Fibroblast of the aortic adventitia (primary cell): ENCODE measurements at regions not wholly inside any gene's neighbourhood (a gene's known extent, or its start where the extent isn't known, plus 50 kb on each side); places are given as distances from the start of the nearest gene placed in this dataset.
A peak's percentile ranks its signal among the peaks of the same experiment; 100 is the strongest.

Source experiments
- DNase-seq: peaks from one replicate; pipeline ENCODE4 v3.0.0-alpha.2; 2010; ENCODE audit warnings: low read depth
- H3K4me3 ChIP-seq: 2 replicates; pipeline ENCODE4 v1.5.1; 2011; ENCODE audit warnings: low read depth, mild to moderate bottlenecking, control low read depth, low read length, moderate library complexity
- TF ChIP-seq, protein P1 (sequence below): IDR thresholded peaks from 2 replicates; pipeline ENCODE4 v1.5.1; 2011; ENCODE audit warnings: mild to moderate bottlenecking, low read length, control low read depth, inconsistent platforms; ENCODE audit not compliant: insufficient read depth

DNA sequence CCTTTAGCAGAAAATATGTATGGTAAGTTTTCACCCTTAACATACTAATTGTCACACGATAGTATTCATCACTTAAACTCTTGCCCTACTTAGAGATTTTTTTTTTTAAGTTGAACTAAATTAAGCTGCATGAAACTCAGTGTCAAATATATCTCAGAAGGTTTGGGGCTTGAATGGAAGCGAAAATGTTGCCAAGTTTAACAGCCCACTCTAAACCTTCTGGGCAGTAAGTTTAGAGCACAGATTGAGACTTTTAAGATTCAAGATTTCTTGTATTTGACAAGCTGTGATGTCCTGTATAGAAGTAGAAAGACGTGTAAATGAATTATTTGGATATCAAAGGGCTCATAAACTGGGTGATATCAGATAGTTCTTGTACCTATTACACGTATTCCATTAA is 287.3 kb upstream of the FLRT2 start:
- no peak for DNase-seq
- TF ChIP-seq, protein P1, sequence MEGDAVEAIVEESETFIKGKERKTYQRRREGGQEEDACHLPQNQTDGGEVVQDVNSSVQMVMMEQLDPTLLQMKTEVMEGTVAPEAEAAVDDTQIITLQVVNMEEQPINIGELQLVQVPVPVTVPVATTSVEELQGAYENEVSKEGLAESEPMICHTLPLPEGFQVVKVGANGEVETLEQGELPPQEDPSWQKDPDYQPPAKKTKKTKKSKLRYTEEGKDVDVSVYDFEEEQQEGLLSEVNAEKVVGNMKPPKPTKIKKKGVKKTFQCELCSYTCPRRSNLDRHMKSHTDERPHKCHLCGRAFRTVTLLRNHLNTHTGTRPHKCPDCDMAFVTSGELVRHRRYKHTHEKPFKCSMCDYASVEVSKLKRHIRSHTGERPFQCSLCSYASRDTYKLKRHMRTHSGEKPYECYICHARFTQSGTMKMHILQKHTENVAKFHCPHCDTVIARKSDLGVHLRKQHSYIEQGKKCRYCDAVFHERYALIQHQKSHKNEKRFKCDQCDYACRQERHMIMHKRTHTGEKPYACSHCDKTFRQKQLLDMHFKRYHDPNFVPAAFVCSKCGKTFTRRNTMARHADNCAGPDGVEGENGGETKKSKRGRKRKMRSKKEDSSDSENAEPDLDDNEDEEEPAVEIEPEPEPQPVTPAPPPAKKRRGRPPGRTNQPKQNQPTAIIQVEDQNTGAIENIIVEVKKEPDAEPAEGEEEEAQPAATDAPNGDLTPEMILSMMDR: no peak
- no peak overlapping the region for H3K4me3 ChIP-seq

DNA sequence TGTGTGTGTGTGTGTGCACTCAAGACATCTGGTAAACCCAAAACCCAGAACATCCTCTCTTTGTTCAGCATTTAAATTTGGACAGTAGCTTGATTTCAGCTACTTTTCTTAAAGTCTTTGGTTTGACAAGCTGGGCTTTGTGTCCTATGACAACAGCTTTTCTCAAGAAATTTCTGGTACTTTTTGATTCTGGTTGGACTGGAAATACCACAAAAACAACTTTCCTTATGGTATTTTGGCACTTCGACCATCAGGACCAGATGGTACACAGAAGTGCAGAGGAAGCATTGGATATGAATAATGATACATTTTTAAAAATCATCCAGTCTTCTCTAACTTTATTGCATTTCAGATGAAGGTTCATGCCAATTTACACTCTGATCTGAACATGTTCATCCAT is 286.6 kb upstream of the FLRT2 start:
- TF ChIP-seq, protein P1: no peak
- no peak overlapping the region for H3K4me3 ChIP-seq
- DNase-seq: no peak

DNA sequence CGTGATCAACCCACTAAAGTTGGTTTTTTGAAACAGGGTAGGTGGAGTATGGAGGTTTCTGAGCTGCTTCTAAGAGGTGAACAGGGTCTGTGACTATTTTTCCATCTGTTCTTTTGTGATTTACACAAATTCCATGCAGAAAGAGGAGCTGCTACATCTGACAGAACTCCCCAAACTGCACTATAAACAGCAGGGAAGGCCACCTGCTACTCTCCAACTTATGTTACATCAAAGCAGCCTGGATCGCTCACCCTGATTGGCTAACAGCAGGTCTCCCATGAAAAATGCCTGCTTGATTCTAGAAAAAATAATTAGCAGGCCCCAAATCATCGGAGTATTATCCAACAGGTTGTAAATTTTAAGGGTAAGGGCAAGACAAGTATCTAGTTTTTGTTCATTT is 282.9 kb upstream of the FLRT2 start:
- H3K4me3 ChIP-seq: no peak overlapping the region
- no peak for DNase-seq
- TF ChIP-seq, protein P1: no peak

DNA sequence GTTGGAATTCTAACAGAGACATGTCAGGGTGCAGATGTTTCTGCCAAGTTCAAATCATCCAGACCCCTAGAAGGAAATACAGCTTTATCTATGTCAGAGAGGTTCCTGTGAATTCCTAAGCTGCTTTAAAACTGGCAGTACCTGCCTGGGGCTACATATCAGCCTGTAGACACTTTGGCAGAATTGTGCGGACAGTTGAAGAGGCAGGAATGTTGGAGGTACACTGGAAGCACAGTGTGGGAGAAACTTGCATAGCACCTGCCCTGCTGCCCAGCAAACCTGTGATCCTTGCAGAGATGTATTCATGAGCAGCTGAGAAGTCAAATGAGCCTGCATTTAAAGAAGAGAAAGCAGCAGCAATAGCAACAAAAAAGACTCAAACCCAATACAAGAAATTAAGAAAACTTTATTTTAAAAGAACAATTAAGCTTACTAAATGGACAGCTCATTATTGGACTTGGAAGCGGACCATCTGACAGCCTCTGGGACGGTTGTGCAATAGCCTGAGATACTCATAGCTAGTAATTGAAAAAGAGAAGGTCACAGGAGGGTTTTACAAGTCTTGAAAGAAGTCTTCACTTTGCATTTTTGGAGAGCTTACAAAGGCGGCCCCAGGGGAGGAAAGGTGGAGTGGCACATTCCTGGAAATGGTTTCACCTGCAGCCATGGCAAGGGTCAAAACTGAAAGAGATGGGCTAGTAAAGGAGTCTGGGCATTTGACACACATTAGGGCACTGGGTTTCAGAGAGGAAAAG is 280.9 kb upstream of the FLRT2 start:
- H3K4me3 ChIP-seq: no peak overlapping the region
- TF ChIP-seq, protein P1: no peak
- DNase-seq: peak; percentile 17

DNA sequence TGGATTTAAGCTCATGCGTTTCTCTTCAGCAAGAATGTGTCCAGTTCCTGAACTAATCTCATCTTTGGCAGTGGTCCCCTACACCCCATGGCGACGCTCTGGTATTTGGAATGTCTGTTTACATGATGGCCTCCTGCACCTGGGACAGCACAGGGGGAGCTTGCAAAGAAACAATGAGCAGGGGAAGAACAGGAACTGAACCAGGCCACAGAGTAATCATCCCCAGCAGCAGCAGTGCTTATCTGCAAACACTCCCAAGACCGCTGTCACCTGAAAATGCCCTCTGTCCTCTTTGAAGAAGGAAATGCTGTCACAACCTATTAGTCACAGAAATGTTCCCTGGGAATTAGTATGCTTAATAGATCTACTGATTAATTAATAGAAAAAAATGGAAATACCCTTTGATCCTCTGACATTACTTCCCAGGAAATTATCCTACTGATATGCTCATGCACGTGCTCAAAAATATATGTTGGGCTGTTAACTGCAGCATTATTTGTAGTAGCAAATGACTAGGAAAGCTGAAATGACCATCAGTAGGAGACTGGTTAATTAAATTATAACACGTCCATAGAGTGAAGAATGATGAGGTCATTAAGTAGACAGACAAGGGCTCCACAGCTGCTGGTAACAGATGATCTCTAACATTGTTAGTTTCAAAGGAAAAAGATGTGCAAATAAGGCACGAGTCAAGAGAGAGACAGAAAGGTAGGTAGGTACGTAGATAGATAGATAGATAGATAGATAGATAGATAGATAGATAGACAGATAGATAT is 279.3 kb upstream of the FLRT2 start:
- TF ChIP-seq, protein P1: no peak
- DNase-seq: no peak
- no peak overlapping the region for H3K4me3 ChIP-seq

DNA sequence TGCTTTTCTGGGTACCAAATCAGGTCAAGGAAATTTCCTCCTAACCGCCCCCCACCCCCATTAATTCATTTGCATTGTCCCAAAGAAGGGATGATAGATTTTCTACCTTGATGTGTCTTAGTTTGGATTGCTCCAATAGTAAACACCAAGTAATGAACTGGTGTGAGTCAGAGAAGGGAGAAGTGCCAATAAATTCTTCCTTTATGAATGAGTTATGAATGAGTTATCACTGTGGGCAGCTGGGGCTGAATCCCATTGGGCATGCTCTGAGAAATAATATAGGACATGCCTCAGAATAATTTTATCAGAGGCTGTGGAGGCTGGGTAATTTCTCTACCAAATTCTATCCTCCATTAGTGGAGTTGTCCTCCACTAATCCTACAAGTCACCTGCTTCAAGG is 277.9 kb upstream of the FLRT2 start:
- peak; percentile 70 for DNase-seq
- TF ChIP-seq, protein P1: no peak
- H3K4me3 ChIP-seq: no peak overlapping the region

DNA sequence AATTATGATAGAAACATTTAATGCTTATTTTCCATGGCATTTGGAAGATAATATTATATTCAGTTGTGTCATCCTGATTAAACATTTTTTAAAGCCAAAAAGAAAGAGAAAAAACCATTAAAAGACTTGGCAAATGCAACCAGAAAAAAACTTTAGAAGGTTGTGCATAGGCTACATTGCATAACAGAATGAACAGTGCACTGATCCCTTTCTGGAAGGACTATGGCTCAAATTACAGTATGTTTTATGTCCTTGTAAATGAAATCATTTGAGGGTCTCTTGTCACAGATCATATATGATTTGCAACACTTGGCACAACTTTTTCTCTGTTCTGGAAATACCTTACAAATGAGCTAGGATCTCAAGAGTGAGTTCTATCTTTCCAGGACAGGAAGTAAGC is 275.2 kb upstream of the FLRT2 start:
- H3K4me3 ChIP-seq: no peak overlapping the region
- TF ChIP-seq, protein P1: no peak

More for the DNA sequence above, 275.2 kb upstream of the FLRT2 start:
- no peak for DNase-seq
